COLO668 (cell line): ENCODE measurements at regions not wholly inside any gene's neighbourhood (a gene's known extent, or its start where the extent isn't known, plus 50 kb on each side); places are given as distances from the start of the nearest gene placed in this dataset.
"Not testable (repeated sequence)": the region's sequence is repeated elsewhere in the genome, so short reads cannot be mapped to it uniquely, and the experiment has no call there.

Experiments used
- DNase-seq: peaks from one replicate; lab custom pipeline; 2025; ENCODE audit not compliant: unreplicated experiment; lab: John Stamatoyannopoulos, UW

GRCh38 chr2:215556979-215557378 is 121.1 kb upstream of the FN1 start:
- no peak for DNase-seq

- no peak for DNase-seq
Observed at GRCh38 chr2:215554689-215555498, 119.0 kb upstream of the FN1 start.

GRCh38 chr2:215553946-215554345 is 118.1 kb upstream of the FN1 start:
- no peak for DNase-seq

- no peak for DNase-seq
Observed at GRCh38 chr2:215552144-215552580, 116.3 kb upstream of the FN1 start.

- DNase-seq = no peak
Observed at GRCh38 chr2:215550331-215550730, 114.5 kb upstream of the FN1 start.

GRCh38 chr2:215548714-215549113 is 112.8 kb upstream of the FN1 start:
- no peak for DNase-seq

GRCh38 chr2:215542690-215543089 is 106.8 kb upstream of the FN1 start:
- no peak for DNase-seq

GRCh38 chr2:215540658-215541057 is 104.8 kb upstream of the FN1 start:
- DNase-seq = no peak

GRCh38 chr2:215537611-215538010 is 101.7 kb upstream of the FN1 start:
- DNase-seq = no peak

- no peak for DNase-seq
Observed at GRCh38 chr2:215536510-215536909, 100.6 kb upstream of the FN1 start.

- no peak for DNase-seq
Observed at GRCh38 chr2:215535741-215536140, 99.9 kb upstream of the FN1 start.

- DNase-seq = no peak
Observed at GRCh38 chr2:215535125-215535668, 99.3 kb upstream of the FN1 start.

GRCh38 chr2:215533716-215534115 is 97.8 kb upstream of the FN1 start:
- not testable (repeated sequence) for DNase-seq

GRCh38 chr2:215532844-215533243 is 97.0 kb upstream of the FN1 start:
- no peak for DNase-seq

- no peak for DNase-seq
Observed at GRCh38 chr2:215531284-215531683, 95.4 kb upstream of the FN1 start.

- DNase-seq = no peak
Observed at GRCh38 chr2:215530191-215530968, 94.5 kb upstream of the FN1 start.

GRCh38 chr2:215529271-215529670 is 93.4 kb upstream of the FN1 start:
- peak; percentile 4 for DNase-seq

GRCh38 chr2:215528555-215528954 is 92.7 kb upstream of the FN1 start:
- DNase-seq = no peak

GRCh38 chr2:215527736-215528135 is 91.9 kb upstream of the FN1 start:
- no peak for DNase-seq

GRCh38 chr2:215526341-215526740 is 90.5 kb upstream of the FN1 start:
- no peak for DNase-seq

GRCh38 chr2:215522237-215522636 is 86.4 kb upstream of the FN1 start:
- DNase-seq = no peak

GRCh38 chr2:215521031-215521430 is 85.2 kb upstream of the FN1 start:
- no peak for DNase-seq
